Right lobe of liver (tissue), 4 donors: ENCODE measurements at regions not wholly inside any gene's neighbourhood (a gene's known extent, or its start where the extent isn't known, plus 50 kb on each side); places are given as distances from the start of the nearest gene placed in this dataset.

ENCODE experiments used
- CTCF ChIP-seq, 4 donors: fragments of 200-600 bp in 3 of 4; fragments of 450-650 bp in 1 of 4; IDR thresholded peaks; one replicate each; pipeline versions ENCODE4 v1.5.1 to v1.8.0; 2016 to 2022; ENCODE audit warnings: antibody characterized with exemption in 4 of 4, mild to moderate bottlenecking in 2 of 4
- POLR2A ChIP-seq: fragments of 450-650 bp; IDR thresholded peaks from one replicate; pipeline ENCODE4 v1.6.1; 2017; ENCODE audit warnings: antibody characterized with exemption, mild to moderate bottlenecking
- donor health status: DM: no; HTN: no; CAD: no.
- donor health status: DM: no; HTN: no; CAD: no.
- donor health status: DM: no; HTN: yes; CAD: no.

DNA sequence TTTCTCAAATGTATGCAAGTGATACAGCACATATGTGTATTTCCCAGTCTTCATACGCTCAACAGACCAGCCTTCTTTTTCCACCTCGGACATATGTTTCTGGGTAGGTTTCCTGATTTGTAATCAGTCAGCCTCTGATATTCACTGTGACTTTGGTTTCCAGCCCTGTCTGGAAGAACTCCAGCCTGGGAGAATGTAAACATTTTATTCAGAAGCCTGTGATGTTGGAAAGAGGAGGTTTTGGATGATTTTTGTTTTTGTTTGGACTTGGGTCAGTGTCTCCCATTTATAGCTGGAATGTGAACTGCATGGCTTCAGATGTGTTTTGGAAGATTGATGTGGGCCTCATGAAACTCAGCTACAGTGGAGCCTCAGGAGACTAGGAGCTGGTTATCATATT lies 172.2 kb upstream of the CENPW start:
- TF ChIP-seq CTCF (IDR thresholded peaks at IDR 0.05) (no peak), POLR2A (no peak)
